Kidney (tissue), 13 donors: ENCODE measurements at regions not wholly inside any gene's neighbourhood (a gene's known extent, or its start where the extent isn't known, plus 50 kb on each side); places are given as distances from the start of the nearest gene placed in this dataset.
"Not testable (repeated sequence)": the region's sequence is repeated elsewhere in the genome, so short reads cannot be mapped to it uniquely, and the experiment has no call there.

ENCODE experiments used
- DNase-seq, 5 donors: peaks; one replicate each; pipeline ENCODE4 v3.0.0-alpha.2; 2013 to 2020
- FAIRE-seq: peaks from 2 replicates; lab custom pipeline; 2012; peaks lifted over from hg19 to GRCh38; lab: Jason Lieb, UNC
- H3K27ac ChIP-seq, 2 donors: one replicate each; pipeline ENCODE4 v1.7.0; 2013; ENCODE audit warnings: low read depth in 2 of 2, low read length in 2 of 2, inconsistent platforms in 1 of 2
- H3K27me3 ChIP-seq: one replicate; pipeline ENCODE4 v1.7.1; 2013; ENCODE audit warnings: low read length, inconsistent platforms; ENCODE audit not compliant: control insufficient read depth, insufficient read depth
- H3K36me3 ChIP-seq, 3 donors: one replicate each; pipeline versions ENCODE4 v1.7.0 to v1.7.1; 2013; ENCODE audit warnings: low read length in 3 of 3, control low read depth in 1 of 3, inconsistent platforms in 1 of 3; ENCODE audit not compliant: insufficient read depth in 3 of 3, control insufficient read depth in 2 of 3
- H3K4me1 ChIP-seq, 3 donors: one replicate each; pipeline versions ENCODE4 v1.7.0 to v1.7.1; 2013; ENCODE audit warnings: low read length in 3 of 3, inconsistent platforms in 1 of 3, low read depth in 1 of 3; ENCODE audit not compliant: control insufficient read depth in 2 of 3, insufficient read depth in 2 of 3
- H3K4me3 ChIP-seq, 3 donors: one replicate each; pipeline versions ENCODE4 v1.7.0 to v1.8.1; 2013; ENCODE audit warnings: low read length in 3 of 3, control low read depth in 1 of 3, inconsistent platforms in 1 of 3
- H3K9ac ChIP-seq, 3 donors: one replicate each; pipeline versions ENCODE4 v1.7.0 to v1.7.1; 2013; ENCODE audit warnings: low read length in 3 of 3, control low read depth in 1 of 3, inconsistent platforms in 1 of 3
- H3K9me3 ChIP-seq, 3 donors: one replicate each; pipeline versions ENCODE4 v1.7.0 to v1.7.1; 2013; ENCODE audit warnings: low read length in 3 of 3, control low read depth in 1 of 3, inconsistent platforms in 1 of 3; ENCODE audit not compliant: control insufficient read depth in 2 of 3, insufficient read depth in 1 of 3
- intact Hi-C: fragments of 100-400 bp; cut with DNase I; formaldehyde crosslinking; loops from one replicate; pipeline ENCODE4 v1.11.1; 2022
- TF ChIP-seq, protein P1 (sequence below): IDR thresholded peaks from 3 replicates; pipeline ENCODE4 v1.5.1; 2012; ENCODE audit warnings: mild to moderate bottlenecking, moderate library complexity, borderline replicate concordance; ENCODE audit not compliant: insufficient read depth; ENCODE audit errors: extremely low read depth
- donor health status: control.
- donor health status: control.
- donor health status: control.
- donor health status: control.
- donor health status: control.
- donor health status: DM: yes; HTN: yes; CAD: no.
- donor health status: Normal renal cell carcinoma (clear cell type).

DNA sequence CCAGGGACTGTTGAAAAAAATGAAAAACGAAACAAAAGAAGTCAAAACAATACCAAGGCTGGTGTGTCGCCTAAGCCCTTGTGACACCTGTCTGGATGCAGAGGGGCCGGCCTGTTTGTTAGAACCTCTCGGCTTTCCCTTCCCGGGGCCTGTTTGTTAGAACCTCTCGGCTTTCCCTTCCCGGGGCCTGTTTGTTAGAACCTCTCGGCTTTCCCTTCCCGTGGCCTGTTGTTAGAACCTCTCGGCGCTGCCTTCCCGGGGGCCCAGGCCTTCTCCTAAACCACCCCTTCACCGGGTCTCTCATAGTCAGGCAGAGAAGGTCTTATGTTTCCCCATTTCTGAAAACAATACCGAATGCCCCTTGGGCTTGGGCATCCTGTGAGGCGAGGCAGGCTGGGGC is 180.0 kb downstream of the BANP start:
- Histone ChIP-seq H3K27me3 (no peaks in the 10 kb centered on the region), H3K9ac (no peak overlapping the region), H3K4me3 (no peak overlapping the region), H3K27ac (no peak overlapping the region), H3K4me1 (no peaks in the 10 kb centered on the region), H3K9me3 (no peaks in the 10 kb centered on the region), H3K36me3 (no peaks in the 10 kb centered on the region)
- TF ChIP-seq, protein P1, sequence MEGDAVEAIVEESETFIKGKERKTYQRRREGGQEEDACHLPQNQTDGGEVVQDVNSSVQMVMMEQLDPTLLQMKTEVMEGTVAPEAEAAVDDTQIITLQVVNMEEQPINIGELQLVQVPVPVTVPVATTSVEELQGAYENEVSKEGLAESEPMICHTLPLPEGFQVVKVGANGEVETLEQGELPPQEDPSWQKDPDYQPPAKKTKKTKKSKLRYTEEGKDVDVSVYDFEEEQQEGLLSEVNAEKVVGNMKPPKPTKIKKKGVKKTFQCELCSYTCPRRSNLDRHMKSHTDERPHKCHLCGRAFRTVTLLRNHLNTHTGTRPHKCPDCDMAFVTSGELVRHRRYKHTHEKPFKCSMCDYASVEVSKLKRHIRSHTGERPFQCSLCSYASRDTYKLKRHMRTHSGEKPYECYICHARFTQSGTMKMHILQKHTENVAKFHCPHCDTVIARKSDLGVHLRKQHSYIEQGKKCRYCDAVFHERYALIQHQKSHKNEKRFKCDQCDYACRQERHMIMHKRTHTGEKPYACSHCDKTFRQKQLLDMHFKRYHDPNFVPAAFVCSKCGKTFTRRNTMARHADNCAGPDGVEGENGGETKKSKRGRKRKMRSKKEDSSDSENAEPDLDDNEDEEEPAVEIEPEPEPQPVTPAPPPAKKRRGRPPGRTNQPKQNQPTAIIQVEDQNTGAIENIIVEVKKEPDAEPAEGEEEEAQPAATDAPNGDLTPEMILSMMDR, result no peak
- DNase-seq (peak in 1 of 5 donors; percentile 28), FAIRE-seq (no peak)
- intact Hi-C loops, result no loop called here

DNA sequence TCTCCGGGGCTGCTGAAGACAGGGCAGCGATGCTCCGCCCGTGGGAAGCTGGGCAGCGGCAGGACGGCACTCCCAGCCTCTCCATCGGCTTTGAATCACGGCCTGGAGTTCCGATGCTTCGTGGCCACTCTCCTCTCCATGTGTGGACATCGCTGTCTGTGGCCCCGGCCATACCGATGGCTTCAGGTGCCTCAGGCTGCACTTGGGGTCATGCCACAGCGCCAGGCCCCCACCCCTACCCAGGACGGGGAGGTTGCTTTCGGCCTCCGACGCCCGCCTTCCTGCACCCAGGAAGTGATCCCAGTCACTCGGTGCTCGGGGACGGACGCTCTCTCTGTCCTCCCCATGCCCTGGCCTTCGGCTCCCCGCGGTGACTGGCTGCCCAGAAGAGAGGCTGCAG is 180.7 kb downstream of the BANP start:
- no peak overlapping the region for H3K9ac ChIP-seq
- TF ChIP-seq, protein P1, result no peak
- no peaks in the 10 kb centered on the region for H3K4me1 ChIP-seq
- no peak overlapping the region for H3K27ac ChIP-seq
- DNase-seq, result peak in 2 of 5 donors; percentile 28 to 60
- intact Hi-C loops, result no loop called here
- no peaks in the 10 kb centered on the region for H3K36me3 ChIP-seq
- H3K4me3 ChIP-seq, result no peak overlapping the region
- no peak for FAIRE-seq
- no peaks in the 10 kb centered on the region for H3K27me3 ChIP-seq
- H3K9me3 ChIP-seq, result no peaks in the 10 kb centered on the region

DNA sequence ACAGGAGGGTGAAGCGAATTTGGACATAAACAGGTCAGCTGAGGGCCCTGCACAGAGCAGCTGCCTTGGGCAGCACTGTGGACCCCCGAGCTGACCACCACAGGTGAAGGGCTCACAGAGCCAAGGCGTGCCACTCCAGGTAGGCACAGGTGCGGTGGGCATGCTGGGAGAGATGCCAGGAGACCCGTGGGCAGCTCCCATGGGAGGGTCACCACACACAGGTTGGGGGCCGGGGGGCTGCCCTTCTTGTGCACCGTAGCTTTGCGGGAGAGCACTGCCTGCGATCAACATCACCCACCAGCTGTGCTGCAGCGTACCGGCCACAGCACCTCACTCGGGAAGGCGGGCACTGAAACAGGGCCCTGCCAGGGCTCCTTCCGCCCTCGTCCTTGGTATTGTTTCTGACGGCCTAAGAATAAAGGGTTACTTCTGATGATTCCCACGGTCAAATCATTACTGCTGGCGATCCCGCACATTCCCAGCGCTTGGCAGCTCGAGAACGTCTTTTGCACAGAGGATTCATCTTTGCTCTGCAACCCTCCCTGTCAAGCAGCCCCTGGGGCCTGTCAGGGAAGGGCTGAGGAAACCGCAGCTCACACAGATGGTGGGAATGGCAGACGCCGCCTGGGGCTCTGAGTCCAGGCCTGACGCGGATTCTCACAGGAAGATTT is 181.7 kb downstream of the BANP start:
- Histone ChIP-seq H3K27me3 (no peaks in the 10 kb centered on the region), H3K9me3 (no peaks in the 10 kb centered on the region), H3K36me3 (no peaks in the 10 kb centered on the region), H3K27ac (no peak overlapping the region), H3K4me1 (no peaks in the 10 kb centered on the region), H3K4me3 (no peak overlapping the region), H3K9ac (no peak overlapping the region)
- FAIRE-seq (no peak), DNase-seq (peak in 2 of 5 donors; percentile 39 to 59)
- intact Hi-C loops, result no loop called here
- TF ChIP-seq, protein P1, result no peak

DNA sequence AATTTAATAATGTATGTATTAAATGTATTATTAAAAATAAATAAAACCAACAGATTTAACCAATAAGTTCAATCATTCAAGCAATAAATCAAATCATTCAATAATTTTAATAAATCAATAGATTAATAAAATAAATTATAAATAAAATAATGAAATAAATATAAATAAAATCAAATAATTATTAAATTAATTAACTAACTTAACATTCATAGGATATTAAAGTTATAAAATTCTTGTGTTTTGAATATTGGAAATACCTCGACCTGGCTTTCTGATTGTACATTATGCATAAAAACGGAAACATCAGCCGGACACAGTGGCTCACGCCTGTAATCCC is 182.2 kb downstream of the BANP start:
- TF ChIP-seq, protein P1, result no peak
- no peaks in the 10 kb centered on the region for H3K36me3 ChIP-seq
- intact Hi-C loops, result no loop called here
- H3K27ac ChIP-seq, result no peak overlapping the region
- FAIRE-seq, result peak; percentile 98
- peaks cover 0 to 3% (median 0%) of the 10 kb centered on the region in 3 donors for H3K9me3 ChIP-seq
- H3K4me3 ChIP-seq, result no peak overlapping the region
- no peaks in the 10 kb centered on the region for H3K27me3 ChIP-seq
- H3K4me1 ChIP-seq, result no peaks in the 10 kb centered on the region
- no peak for DNase-seq
- no peak overlapping the region for H3K9ac ChIP-seq

DNA sequence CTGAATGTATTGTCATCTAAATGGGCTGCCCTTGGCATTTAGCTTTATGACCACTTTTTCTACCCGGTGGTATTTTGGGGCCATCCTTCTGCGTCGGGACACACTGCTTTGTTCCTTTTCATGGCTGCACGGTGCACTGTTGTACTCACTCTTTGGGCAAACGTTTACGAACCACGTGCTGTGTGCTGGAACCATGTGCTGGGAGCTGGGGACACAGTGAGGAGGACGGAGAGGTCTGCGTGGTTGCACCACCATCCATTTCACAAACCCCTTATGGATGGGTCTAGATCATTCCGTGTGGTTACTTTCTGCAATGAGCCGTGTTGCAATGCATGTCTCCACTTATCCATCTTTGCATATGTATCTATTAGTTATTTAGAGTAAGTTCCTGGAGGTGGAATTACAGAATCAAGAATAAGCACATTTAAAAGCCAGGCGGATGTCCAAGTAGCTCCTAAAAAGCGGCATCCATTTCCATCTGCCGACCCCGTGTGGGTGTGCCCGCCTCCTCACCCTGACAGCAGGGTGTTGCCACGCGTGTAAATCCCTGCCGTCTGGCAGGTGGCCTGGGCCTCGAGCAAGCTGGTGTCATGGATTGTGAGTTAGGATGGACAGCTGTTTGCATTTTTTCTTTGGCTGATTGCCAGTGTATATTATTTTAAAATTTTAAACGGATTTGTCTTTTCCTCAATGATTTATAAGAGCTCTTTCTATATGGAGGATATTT is 183.1 kb downstream of the BANP start:
- H3K9me3 ChIP-seq, H3K36me3 ChIP-seq, H3K27me3 ChIP-seq, intact Hi-C loops, H3K4me3 ChIP-seq, H3K9ac ChIP-seq, H3K27ac ChIP-seq, H3K4me1 ChIP-seq, FAIRE-seq: not testable (repeated sequence)
- DNase-seq, result peak in 2 of 5 donors; percentile 25 to 45
